ENCODE measurements at regions not wholly inside any gene's neighbourhood (a gene's known extent, or its start where the extent isn't known, plus 50 kb on each side); places are given as distances from the start of the nearest gene placed in this dataset.

GRCh38 chr3:169002689-169003088, 660.8 kb downstream of the MECOM start:
- BruUV-seq (replicated peaks): no TSS peak
- no peak overlapping the region for H3K4me2 ChIP-seq (ENCODE audit: low read length)
- CTCF ChIA-PET: interaction anchor here (1.5 kb wide), 1 partner anchor 39 kb away, joined by 3 read pairs; no protein-coding TSS in a partner anchor
- H3K36me3 ChIP-seq (ENCODE audit: control insufficient read depth in 1 of 2, insufficient read depth in 2 of 2, low read length in 2 of 2): no peaks in the 10 kb centered on the region
- no peaks in the 10 kb centered on the region for H3K79me2 ChIP-seq (ENCODE audit: insufficient read depth, low read length)
- no peak overlapping the region for H2AFZ ChIP-seq (ENCODE audit: low read depth, low read length, poor library complexity, severe bottlenecking)
- H3K9me2 ChIP-seq (ENCODE audit: insufficient read depth): no peaks in the 10 kb centered on the region
- no peaks in the 10 kb centered on the region for H3K9me3 ChIP-seq (ENCODE audit: control insufficient read depth in 1 of 2, insufficient read depth in 1 of 2, low read depth in 1 of 2, low read length in 2 of 2)
- no peak overlapping the region for H3K27ac ChIP-seq (ENCODE audit: low read depth, low read length)
- TF ChIP-seq SIN3A (IDR thresholded peaks at IDR 0.05; ENCODE audit: low read depth) (no peak), MAX (IDR thresholded peaks at IDR 0.05) (no peak), POLR2AphosphoS5 (IDR thresholded peaks at IDR 0.05; ENCODE audit: low read depth, low read length) (no peak), ZFX (IDR thresholded peaks at IDR 0.05) (no peak), SP1 (IDR thresholded peaks at IDR 0.05; ENCODE audit: low read depth) (no peak), CTCF (IDR thresholded peaks at IDR 0.05 in 2 of 3, conservative IDR thresholded peaks at IDR 0.05 in 1 of 3; ENCODE audit: borderline replicate concordance in 1 of 3, insufficient read depth in 1 of 3, low read depth in 2 of 3, low read length in 2 of 3) (no peak), ELF1 (IDR thresholded peaks at IDR 0.05; ENCODE audit: borderline replicate concordance, low read depth) (no peak), CBX3 (IDR thresholded peaks at IDR 0.05; ENCODE audit: low read depth) (no peak), SRF (IDR thresholded peaks at IDR 0.05; ENCODE audit: low read depth) (no peak), ZBTB33 (IDR thresholded peaks at IDR 0.05; ENCODE audit: extremely low read depth, insufficient replicate concordance, low read length) (no peak), EZH2 (IDR thresholded peaks at IDR 0.05) (no peak), ATF3 (IDR thresholded peaks at IDR 0.05) (no peak), EGR1 (IDR thresholded peaks at IDR 0.05; ENCODE audit: low read depth) (no peak), RAD21 (IDR thresholded peaks at IDR 0.05; ENCODE audit: low read depth) (no peak), YY1 (IDR thresholded peaks at IDR 0.05; ENCODE audit: extremely low read depth, insufficient replicate concordance, low read depth, low read length) (no peak), EZH2phosphoT487 (IDR thresholded peaks at IDR 0.05; ENCODE audit: borderline replicate concordance) (no peak)
- RAD21 ChIA-PET (ENCODE audit: low non-redundant PET in 1 of 2, low total read pairs in 2 of 2, uncharacterized antibody in 2 of 2, unreplicated experiment in 2 of 2): interaction anchor here in 1 of 2 experiments (0.6 kb wide), 1 partner anchor 560 kb away, joined by 6 read pairs; no protein-coding TSS in a partner anchor
- no peaks in the 10 kb centered on the region for H3K27me3 ChIP-seq (ENCODE audit: insufficient read depth, low read length)
- no peaks in the 10 kb centered on the region for H4K20me1 ChIP-seq (ENCODE audit: insufficient read depth)
- no peak overlapping the region for H3K9ac ChIP-seq (ENCODE audit: low read length)
- intact Hi-C loops (cut with micrococcal nuclease): no loop called here
- no peak overlapping the region for H3K4me3 ChIP-seq (replicated peaks in 1 of 2; ENCODE audit: low read depth in 1 of 2, low read length in 2 of 2)
- no peaks in the 10 kb centered on the region for H3K4me1 ChIP-seq (ENCODE audit: control insufficient read depth in 1 of 2, insufficient read depth in 2 of 2, low read length in 2 of 2)
- ATAC-seq: no peak
- DNase-seq (ENCODE audit: low read depth, low spot score): no peak
- POLR2A ChIA-PET: no interaction called here
